HepG2 (cell line): ENCODE measurements at regions not wholly inside any gene's neighbourhood (a gene's known extent, or its start where the extent isn't known, plus 50 kb on each side); places are given as distances from the start of the nearest gene placed in this dataset.

ENCODE experiments used
- ATAC-seq: fragments of 200-7000 bp; cut with Tn5 transposase; 3 replicates; pipeline ENCODE4 v1.9.1; 2020; ENCODE audit warnings: mild to moderate bottlenecking, moderate library complexity
- BruUV-seq: library from RNA; stranded (reverse); fragments of 400-500 nt; replicated peaks from 2 replicates; lab custom pipeline; 2021; lab: Mats Ljungman, UMichigan
- CTCF ChIA-PET: fragments of 300-600 bp; formaldehyde crosslinking; extraction: SDS; loops from one replicate; lab custom pipeline; 2021; ENCODE audit warnings: low total read pairs, inconsistent platforms, low intra/inter-chr PET ratio; lab: Yijun Ruan, JAX
- POLR2A ChIA-PET: fragments of 350-600 bp; sonication (Branson Sonifier 250); formaldehyde crosslinking; loops from one replicate; lab custom pipeline; 2020; ENCODE audit warnings: antibody characterized with exemption, inconsistent platforms; lab: Yijun Ruan, JAX
- DNase-seq: peaks from one replicate; pipeline ENCODE4 v3.0.0-alpha.2; 2015; ENCODE audit warnings: low spot score
- FAIRE-seq: peaks from 3 replicates; lab custom pipeline; 2011; peaks lifted over from hg19 to GRCh38; lab: Jason Lieb, UNC
- H2AFZ ChIP-seq: one replicate; pipeline ENCODE4 v1.6.1; 2011; ENCODE audit warnings: low read length, inconsistent platforms
- H3K27ac ChIP-seq: fragments of 300-600 bp; 3 replicates; pipeline ENCODE4 v1.8.0; 2011; ENCODE audit warnings: mixed run types, mild to moderate bottlenecking, mixed read lengths, low read length, inconsistent platforms; ENCODE audit not compliant: insufficient read depth; ENCODE audit errors: extremely low read length
- H3K27me3 ChIP-seq, 2 experiments: fragments of 200-600 bp in 1 of 2; 2 replicates in 1 of 2; 3 replicates in 1 of 2; pipeline versions ENCODE4 v1.6.0 to v1.8.0; 2011; ENCODE audit warnings: low read length in 2 of 2, mild to moderate bottlenecking in 2 of 2, moderate library complexity in 2 of 2, inconsistent platforms in 1 of 2; ENCODE audit not compliant: insufficient read depth in 2 of 2, control insufficient read depth in 1 of 2
- H3K36me3 ChIP-seq, 2 experiments: fragments of 200-600 bp in 1 of 2; replicated peaks in 1 of 2; 2 replicates in 1 of 2; 3 replicates in 1 of 2; pipeline versions ENCODE4 v1.5.1 to v1.8.0; 2011; ENCODE audit warnings: low read length in 2 of 2, inconsistent platforms in 1 of 2; ENCODE audit not compliant: insufficient read depth in 2 of 2, control insufficient read depth in 1 of 2
- H3K4me1 ChIP-seq: 2 replicates; pipeline ENCODE4 v1.5.1; 2012; ENCODE audit warnings: low read length, inconsistent platforms; ENCODE audit not compliant: insufficient read depth
- H3K4me2 ChIP-seq: 2 replicates; pipeline ENCODE4 v1.6.0; 2011; ENCODE audit warnings: low read depth, low read length, inconsistent platforms
- H3K4me3 ChIP-seq, 3 experiments: fragments of 200-600 bp in 1 of 3; sonication (generic), shearing (Covaris generic) in 1 of 3; replicated peaks in 1 of 3; 2 replicates each; pipeline ENCODE4 v1.5.1; 2011 to 2016; ENCODE audit warnings: low read length in 3 of 3, inconsistent platforms in 2 of 3, low read depth in 2 of 3, mild to moderate bottlenecking in 2 of 3, control low read depth in 1 of 3, mixed read lengths in 1 of 3; ENCODE audit not compliant: insufficient read depth in 1 of 3
- H3K79me2 ChIP-seq: one replicate; pipeline ENCODE4 v1.6.1; 2011; ENCODE audit warnings: low read length, inconsistent platforms; ENCODE audit not compliant: insufficient read depth
- H3K9ac ChIP-seq: 2 replicates; pipeline ENCODE4 v1.6.0; 2011; ENCODE audit warnings: mild to moderate bottlenecking, low read depth, low read length, inconsistent platforms; ENCODE audit not compliant: insufficient read depth
- H3K9me3 ChIP-seq: 2 replicates; pipeline ENCODE4 v1.5.1; 2012; ENCODE audit warnings: mild to moderate bottlenecking, low read length
- H4K20me1 ChIP-seq: 2 replicates; pipeline ENCODE4 v1.6.0; 2011; ENCODE audit warnings: inconsistent platforms, mild to moderate bottlenecking, low read length, moderate library complexity; ENCODE audit not compliant: insufficient read depth
- BRCA1 ChIP-seq: sonication (generic); formaldehyde crosslinking; IDR thresholded peaks from 2 replicates; pipeline ENCODE4 v1.4.0; 2020; ENCODE audit warnings: missing genetic modification reagents
- CREB1 ChIP-seq, 2 experiments: fragments of 450-650 bp in 1 of 2; IDR thresholded peaks; 2 replicates each; pipeline ENCODE4 v1.6.1; 2016 to 2017; ENCODE audit warnings: control low read depth in 1 of 2, mild to moderate bottlenecking in 1 of 2, missing compliant biosample characterization in 1 of 2, missing genetic modification characterization in 1 of 2
- EP300 ChIP-seq, 3 experiments: sonication (generic) in 1 of 3; formaldehyde crosslinking in 1 of 3; IDR thresholded peaks; 2 replicates each; pipeline versions ENCODE4 v1.5.1 to v1.6.1; 2011 to 2020; ENCODE audit warnings: low read depth in 2 of 3, low read length in 2 of 3, borderline replicate concordance in 1 of 3, improper control_type of control experiment in 1 of 3, mild to moderate bottlenecking in 1 of 3, missing genetic modification reagents in 1 of 3, moderate library complexity in 1 of 3
- FOSL2 ChIP-seq: sonication (generic); formaldehyde crosslinking; IDR thresholded peaks from 2 replicates; pipeline ENCODE4 v1.4.0; 2020; ENCODE audit warnings: missing genetic modification reagents
- FOXA3 ChIP-seq: IDR thresholded peaks from 2 replicates; pipeline ENCODE4 v1.6.1; 2016; ENCODE audit warnings: missing genetic modification reagents, missing compliant biosample characterization
- GTF2F1 ChIP-seq: fragments of 150-350 bp; IDR thresholded peaks from 2 replicates; pipeline ENCODE4 v1.6.1; 2014; ENCODE audit warnings: low read length
- MAFK ChIP-seq, 2 experiments: IDR thresholded peaks in 1 of 2; conservative IDR thresholded peaks in 1 of 2; 2 replicates each; pipeline ENCODE4 v1.6.1; 2011; ENCODE audit warnings: improper control_type of control experiment in 2 of 2, low read length in 2 of 2
- SNAPC2 ChIP-seq: sonication (generic); formaldehyde crosslinking; IDR thresholded peaks from 2 replicates; pipeline ENCODE4 v1.8.1; 2022; ENCODE audit warnings: mild to moderate bottlenecking, missing genetic modification reagents
- ZFP37 ChIP-seq: sonication (generic); formaldehyde crosslinking; IDR thresholded peaks from 2 replicates; pipeline ENCODE4 v1.4.0; 2020; ENCODE audit warnings: missing genetic modification reagents, borderline replicate concordance
- ZSCAN22 ChIP-seq: sonication (generic); formaldehyde crosslinking; IDR thresholded peaks from 2 replicates; pipeline ENCODE4 v1.4.0; 2020; ENCODE audit warnings: mild to moderate bottlenecking, missing genetic modification reagents
- WGBS: methylation state at CpG from one replicate; pipeline ENCODE4 v1.1.6; 2017; ENCODE audit warnings: low lambda C conversion rate; 5-methylcytosine and 5-hydroxymethylcytosine counted together
- in situ Hi-C: cut with HindIII; loops from 2 replicates; pipeline ENCODE4 v1.10.0; 2017; ENCODE audit warnings: low pct_unique_long_range_greater_than_20kb; ENCODE audit not compliant: extremely low pct_ligation_motif_present
- intact Hi-C: fragments of 100-400 bp; cut with micrococcal nuclease; formaldehyde crosslinking; loops from one replicate; pipeline ENCODE4 v1.10.0; 2022; ENCODE audit not compliant: unreplicated experiment
- TF ChIP-seq, protein P1 (sequence below): IDR thresholded peaks from 2 replicates; pipeline ENCODE4 v1.6.1; 2012; ENCODE audit warnings: low read length, improper control_type of control experiment
- TF ChIP-seq, protein P2 (sequence below): sonication (generic); formaldehyde crosslinking; conservative IDR thresholded peaks from 2 replicates; pipeline ENCODE4 v1.8.0; 2022; ENCODE audit warnings: missing genetic modification reagents
- TF ChIP-seq, protein P3 (sequence below): IDR thresholded peaks from 2 replicates; pipeline ENCODE4 v1.6.1; 2012; ENCODE audit warnings: inconsistent platforms
- TF ChIP-seq, protein P4 (sequence below): sonication (generic); formaldehyde crosslinking; IDR thresholded peaks from 2 replicates; pipeline ENCODE4 v1.8.1; 2023; ENCODE audit warnings: mild to moderate bottlenecking, missing genetic modification reagents
- TF ChIP-seq, protein P5 (sequence below): sonication (generic); formaldehyde crosslinking; IDR thresholded peaks from 2 replicates; pipeline ENCODE4 v1.4.0; 2020; ENCODE audit warnings: missing genetic modification reagents
- TF ChIP-seq, protein P6 (sequence below): sonication (generic); formaldehyde crosslinking; IDR thresholded peaks from 2 replicates; pipeline ENCODE4 v1.8.0; 2022; ENCODE audit warnings: mild to moderate bottlenecking, missing genetic modification reagents

DNA sequence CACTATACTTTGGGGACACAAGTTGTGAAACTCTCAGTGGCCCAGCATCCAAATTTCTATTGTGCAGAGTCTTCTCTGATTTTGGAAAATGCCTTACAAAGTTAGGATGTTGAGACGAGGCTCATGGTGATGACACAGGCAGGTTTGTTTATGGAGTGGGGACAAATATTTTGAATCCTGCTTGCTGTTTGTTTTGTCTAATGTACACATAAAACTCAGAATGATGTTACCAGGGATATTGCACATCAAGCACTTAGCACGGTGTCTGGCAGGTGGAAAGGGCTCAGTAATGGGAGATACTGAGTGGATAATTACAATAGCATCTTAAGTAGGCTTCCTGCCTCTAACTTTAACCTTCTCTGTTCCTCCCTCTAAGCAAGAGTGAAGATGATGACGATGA lies 628.9 kb upstream of the TBX3 start (continued):
- TF ChIP-seq MAFK (conservative IDR thresholded peaks at IDR 0.05 in 1 of 2, IDR thresholded peaks at IDR 0.05 in 1 of 2; ENCODE audit: low read length in 2 of 2) (0 out of 4 replicates have a peak, but pooled peaks have one; percentile 10 to 12), FOXA3 (peak; percentile 49; the same call in 1 of the 2 replicates), ZFP37 (CRISPR knock-in tag) (no peak), EP300 (IDR thresholded peaks at IDR 0.05; ENCODE audit: low read depth in 2 of 2, low read length in 2 of 2) (peak in 1 of 2 experiments; percentile 44; a peak in 1 of 4 replicates), EP300 (CRISPR knock-in tag; IDR thresholded peaks at IDR 0.05; ENCODE audit: borderline replicate concordance) (no peak), CREB1 (IDR thresholded peaks at IDR 0.05) (peak; percentile 45), CREB1 (CRISPR knock-in tag; IDR thresholded peaks at IDR 0.05) (no peak), FOSL2 (CRISPR knock-in tag) (peak; percentile 31)

DNA sequence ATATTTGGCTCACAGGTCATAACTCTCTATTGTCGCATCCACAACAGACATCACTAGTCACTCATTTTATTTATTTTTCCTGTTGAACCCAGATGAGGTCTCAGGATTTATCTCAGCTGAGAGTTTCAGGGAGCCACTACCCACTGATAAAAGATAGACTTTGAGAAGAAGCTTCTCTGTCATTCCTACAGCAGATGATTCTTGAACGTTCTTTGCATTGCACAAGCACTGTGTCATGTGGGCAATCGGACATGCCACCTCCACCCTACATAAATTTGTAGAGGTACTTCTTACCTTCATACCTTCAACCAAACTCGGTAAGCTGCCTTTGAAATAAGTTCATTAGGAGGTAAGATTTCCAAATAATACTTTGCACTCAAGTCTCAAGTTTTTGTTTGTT lies 627.9 kb upstream of the TBX3 start:
- H3K4me1 ChIP-seq, result peaks cover 39% of the 10 kb centered on the region
- in situ Hi-C loops (no loop called here), intact Hi-C loops (no loop called here)
- H3K27me3 ChIP-seq, result peaks cover 1 to 9% of the 10 kb centered on the region in 2 experiments; a peak in 2 of 5 replicates
- no peaks in the 10 kb centered on the region for H3K36me3 ChIP-seq
- BruUV-seq, result no TSS peak
- DNase-seq (no peak), ATAC-seq (no peak), FAIRE-seq (no peak)
- no peak overlapping the region for H3K27ac ChIP-seq
- no peak overlapping the region for H2AFZ ChIP-seq
- ChIA-PET POLR2A (no interaction called here), CTCF (no interaction called here)
- no peak overlapping the region for H3K4me3 ChIP-seq
- TF ChIP-seq ZSCAN22 (CRISPR knock-in tag) (no peak), SNAPC2 (CRISPR knock-in tag) (no peak), GTF2F1 (no peak), BRCA1 (CRISPR knock-in tag) (no peak)
- TF ChIP-seq, protein P1, sequence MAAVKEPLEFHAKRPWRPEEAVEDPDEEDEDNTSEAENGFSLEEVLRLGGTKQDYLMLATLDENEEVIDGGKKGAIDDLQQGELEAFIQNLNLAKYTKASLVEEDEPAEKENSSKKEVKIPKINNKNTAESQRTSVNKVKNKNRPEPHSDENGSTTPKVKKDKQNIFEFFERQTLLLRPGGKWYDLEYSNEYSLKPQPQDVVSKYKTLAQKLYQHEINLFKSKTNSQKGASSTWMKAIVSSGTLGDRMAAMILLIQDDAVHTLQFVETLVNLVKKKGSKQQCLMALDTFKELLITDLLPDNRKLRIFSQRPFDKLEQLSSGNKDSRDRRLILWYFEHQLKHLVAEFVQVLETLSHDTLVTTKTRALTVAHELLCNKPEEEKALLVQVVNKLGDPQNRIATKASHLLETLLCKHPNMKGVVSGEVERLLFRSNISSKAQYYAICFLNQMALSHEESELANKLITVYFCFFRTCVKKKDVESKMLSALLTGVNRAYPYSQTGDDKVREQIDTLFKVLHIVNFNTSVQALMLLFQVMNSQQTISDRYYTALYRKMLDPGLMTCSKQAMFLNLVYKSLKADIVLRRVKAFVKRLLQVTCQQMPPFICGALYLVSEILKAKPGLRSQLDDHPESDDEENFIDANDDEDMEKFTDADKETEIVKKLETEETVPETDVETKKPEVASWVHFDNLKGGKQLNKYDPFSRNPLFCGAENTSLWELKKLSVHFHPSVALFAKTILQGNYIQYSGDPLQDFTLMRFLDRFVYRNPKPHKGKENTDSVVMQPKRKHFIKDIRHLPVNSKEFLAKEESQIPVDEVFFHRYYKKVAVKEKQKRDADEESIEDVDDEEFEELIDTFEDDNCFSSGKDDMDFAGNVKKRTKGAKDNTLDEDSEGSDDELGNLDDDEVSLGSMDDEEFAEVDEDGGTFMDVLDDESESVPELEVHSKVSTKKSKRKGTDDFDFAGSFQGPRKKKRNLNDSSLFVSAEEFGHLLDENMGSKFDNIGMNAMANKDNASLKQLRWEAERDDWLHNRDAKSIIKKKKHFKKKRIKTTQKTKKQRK, result no peak
- TF ChIP-seq, protein P2, sequence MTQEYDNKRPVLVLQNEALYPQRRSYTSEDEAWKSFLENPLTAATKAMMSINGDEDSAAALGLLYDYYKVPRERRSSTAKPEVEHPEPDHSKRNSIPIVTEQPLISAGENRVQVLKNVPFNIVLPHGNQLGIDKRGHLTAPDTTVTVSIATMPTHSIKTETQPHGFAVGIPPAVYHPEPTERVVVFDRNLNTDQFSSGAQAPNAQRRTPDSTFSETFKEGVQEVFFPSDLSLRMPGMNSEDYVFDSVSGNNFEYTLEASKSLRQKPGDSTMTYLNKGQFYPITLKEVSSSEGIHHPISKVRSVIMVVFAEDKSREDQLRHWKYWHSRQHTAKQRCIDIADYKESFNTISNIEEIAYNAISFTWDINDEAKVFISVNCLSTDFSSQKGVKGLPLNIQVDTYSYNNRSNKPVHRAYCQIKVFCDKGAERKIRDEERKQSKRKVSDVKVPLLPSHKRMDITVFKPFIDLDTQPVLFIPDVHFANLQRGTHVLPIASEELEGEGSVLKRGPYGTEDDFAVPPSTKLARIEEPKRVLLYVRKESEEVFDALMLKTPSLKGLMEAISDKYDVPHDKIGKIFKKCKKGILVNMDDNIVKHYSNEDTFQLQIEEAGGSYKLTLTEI (CRISPR knock-in tag), result no peak
- TF ChIP-seq, protein P3, sequence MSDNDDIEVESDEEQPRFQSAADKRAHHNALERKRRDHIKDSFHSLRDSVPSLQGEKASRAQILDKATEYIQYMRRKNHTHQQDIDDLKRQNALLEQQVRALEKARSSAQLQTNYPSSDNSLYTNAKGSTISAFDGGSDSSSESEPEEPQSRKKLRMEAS, result no peak
- TF ChIP-seq, protein P4, sequence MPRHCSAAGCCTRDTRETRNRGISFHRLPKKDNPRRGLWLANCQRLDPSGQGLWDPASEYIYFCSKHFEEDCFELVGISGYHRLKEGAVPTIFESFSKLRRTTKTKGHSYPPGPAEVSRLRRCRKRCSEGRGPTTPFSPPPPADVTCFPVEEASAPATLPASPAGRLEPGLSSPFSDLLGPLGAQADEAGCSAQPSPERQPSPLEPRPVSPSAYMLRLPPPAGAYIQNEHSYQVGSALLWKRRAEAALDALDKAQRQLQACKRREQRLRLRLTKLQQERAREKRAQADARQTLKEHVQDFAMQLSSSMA, result no peak
- TF ChIP-seq, protein P5, sequence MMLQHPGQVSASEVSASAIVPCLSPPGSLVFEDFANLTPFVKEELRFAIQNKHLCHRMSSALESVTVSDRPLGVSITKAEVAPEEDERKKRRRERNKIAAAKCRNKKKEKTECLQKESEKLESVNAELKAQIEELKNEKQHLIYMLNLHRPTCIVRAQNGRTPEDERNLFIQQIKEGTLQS, result no peak
- TF ChIP-seq, protein P6, sequence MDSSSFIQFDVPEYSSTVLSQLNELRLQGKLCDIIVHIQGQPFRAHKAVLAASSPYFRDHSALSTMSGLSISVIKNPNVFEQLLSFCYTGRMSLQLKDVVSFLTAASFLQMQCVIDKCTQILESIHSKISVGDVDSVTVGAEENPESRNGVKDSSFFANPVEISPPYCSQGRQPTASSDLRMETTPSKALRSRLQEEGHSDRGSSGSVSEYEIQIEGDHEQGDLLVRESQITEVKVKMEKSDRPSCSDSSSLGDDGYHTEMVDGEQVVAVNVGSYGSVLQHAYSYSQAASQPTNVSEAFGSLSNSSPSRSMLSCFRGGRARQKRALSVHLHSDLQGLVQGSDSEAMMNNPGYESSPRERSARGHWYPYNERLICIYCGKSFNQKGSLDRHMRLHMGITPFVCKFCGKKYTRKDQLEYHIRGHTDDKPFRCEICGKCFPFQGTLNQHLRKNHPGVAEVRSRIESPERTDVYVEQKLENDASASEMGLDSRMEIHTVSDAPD, result no peak
- no peaks in the 10 kb centered on the region for H3K9me3 ChIP-seq
- H3K4me2 ChIP-seq, result no peak overlapping the region
- no peaks in the 10 kb centered on the region for H3K79me2 ChIP-seq
- 27% methylated on average over 4 of the region's 4 CpGs for WGBS
- no peaks in the 10 kb centered on the region for H4K20me1 ChIP-seq
- no peak overlapping the region for H3K9ac ChIP-seq
